ENCODE measurements at regions not wholly inside any gene's neighbourhood (a gene's known extent, or its start where the extent isn't known, plus 50 kb on each side); places are given as distances from the start of the nearest gene placed in this dataset.

- ChIA-PET CTCF (interaction anchor here (1.0 kb wide), 1 partner anchor 12 kb away, joined by 3 read pairs; no protein-coding TSS in a partner anchor), POLR2A (no interaction called here)
- Mint-ChIP-seq H3K4me1 (ENCODE audit: insufficient read depth, unreplicated experiment) (no peaks in the 10 kb centered on the region), H3K9me3 (ENCODE audit: unreplicated experiment) (no peaks in the 10 kb centered on the region), H3K27me3 (ENCODE audit: insufficient read depth, unreplicated experiment) (no peaks in the 10 kb centered on the region), H3K36me3 (ENCODE audit: insufficient read depth, unreplicated experiment) (no peaks in the 10 kb centered on the region), H3K4me3 (ENCODE audit: unreplicated experiment) (no peak overlapping the region), H3K27ac (ENCODE audit: low read depth, unreplicated experiment) (no peak overlapping the region)
- no TSS peak for BruUV-seq (replicated peaks)
- no peak for TF ChIP-seq CTCF (IDR thresholded peaks at IDR 0.05; ENCODE audit: unreplicated experiment)
- no peak for DNase-seq (ENCODE audit: unreplicated experiment)
- intact Hi-C loops (cut with micrococcal nuclease), result no loop called here
Observed at GRCh38 chr6:163840880-163841279, 426.4 kb downstream of the QKI start.

- H3K4me1 Mint-ChIP-seq (ENCODE audit: insufficient read depth, unreplicated experiment), result no peaks in the 10 kb centered on the region
- no peaks in the 10 kb centered on the region for H3K36me3 Mint-ChIP-seq (ENCODE audit: insufficient read depth, unreplicated experiment)
- no peak overlapping the region for H3K27ac Mint-ChIP-seq (ENCODE audit: low read depth, unreplicated experiment)
- ChIA-PET POLR2A (interaction anchor here (0.6 kb wide), 1 partner anchor 103 kb away, joined by 3 read pairs; no protein-coding TSS in a partner anchor), CTCF (no interaction called here)
- TF ChIP-seq CTCF (IDR thresholded peaks at IDR 0.05; ENCODE audit: unreplicated experiment), result no peak
- H3K27me3 Mint-ChIP-seq (ENCODE audit: insufficient read depth, unreplicated experiment), result no peaks in the 10 kb centered on the region
- no TSS peak for BruUV-seq (replicated peaks)
- intact Hi-C loops (cut with micrococcal nuclease), result no loop called here
- DNase-seq (ENCODE audit: unreplicated experiment), result no peak
- H3K9me3 Mint-ChIP-seq (ENCODE audit: unreplicated experiment), result no peaks in the 10 kb centered on the region
- no peak overlapping the region for H3K4me3 Mint-ChIP-seq (ENCODE audit: unreplicated experiment)
Observed at GRCh38 chr6:163839296-163839695, 424.8 kb downstream of the QKI start.

- no peak for DNase-seq (ENCODE audit: unreplicated experiment)
- Mint-ChIP-seq H3K4me1 (ENCODE audit: insufficient read depth, unreplicated experiment) (no peaks in the 10 kb centered on the region), H3K36me3 (ENCODE audit: insufficient read depth, unreplicated experiment) (no peaks in the 10 kb centered on the region), H3K27me3 (ENCODE audit: insufficient read depth, unreplicated experiment) (no peaks in the 10 kb centered on the region), H3K27ac (ENCODE audit: low read depth, unreplicated experiment) (no peak overlapping the region), H3K4me3 (ENCODE audit: unreplicated experiment) (no peak overlapping the region), H3K9me3 (ENCODE audit: unreplicated experiment) (no peaks in the 10 kb centered on the region)
- ChIA-PET CTCF (interaction anchor here (0.7 kb wide), 1 partner anchor 475 kb away, joined by 3 read pairs; no protein-coding TSS in a partner anchor), POLR2A (no interaction called here)
- no peak for TF ChIP-seq CTCF (IDR thresholded peaks at IDR 0.05; ENCODE audit: unreplicated experiment)
- no TSS peak for BruUV-seq (replicated peaks)
- intact Hi-C loops (cut with micrococcal nuclease), result no loop called here
Observed at GRCh38 chr6:163837691-163838431, 423.3 kb downstream of the QKI start.

GRCh38 chr6:163836876-163837690 lies 422.6 kb downstream of the QKI start:
- ChIA-PET CTCF (interaction anchor here (0.7 kb wide), 1 partner anchor 475 kb away, joined by 3 read pairs; no protein-coding TSS in a partner anchor), POLR2A (no interaction called here)
- Mint-ChIP-seq H3K4me1 (ENCODE audit: insufficient read depth, unreplicated experiment) (no peaks in the 10 kb centered on the region), H3K27ac (ENCODE audit: low read depth, unreplicated experiment) (no peak overlapping the region), H3K36me3 (ENCODE audit: insufficient read depth, unreplicated experiment) (no peaks in the 10 kb centered on the region), H3K27me3 (ENCODE audit: insufficient read depth, unreplicated experiment) (no peaks in the 10 kb centered on the region), H3K4me3 (ENCODE audit: unreplicated experiment) (no peak overlapping the region), H3K9me3 (ENCODE audit: unreplicated experiment) (no peaks in the 10 kb centered on the region)
- no peak for DNase-seq (ENCODE audit: unreplicated experiment)
- BruUV-seq (replicated peaks), result no TSS peak
- TF ChIP-seq CTCF (IDR thresholded peaks at IDR 0.05; ENCODE audit: unreplicated experiment), result no peak
- intact Hi-C loops (cut with micrococcal nuclease), result no loop called here
